ENCODE measurements at regions not wholly inside any gene's neighbourhood (a gene's known extent, or its start where the extent isn't known, plus 50 kb on each side); places are given as distances from the start of the nearest gene placed in this dataset.

DNA sequence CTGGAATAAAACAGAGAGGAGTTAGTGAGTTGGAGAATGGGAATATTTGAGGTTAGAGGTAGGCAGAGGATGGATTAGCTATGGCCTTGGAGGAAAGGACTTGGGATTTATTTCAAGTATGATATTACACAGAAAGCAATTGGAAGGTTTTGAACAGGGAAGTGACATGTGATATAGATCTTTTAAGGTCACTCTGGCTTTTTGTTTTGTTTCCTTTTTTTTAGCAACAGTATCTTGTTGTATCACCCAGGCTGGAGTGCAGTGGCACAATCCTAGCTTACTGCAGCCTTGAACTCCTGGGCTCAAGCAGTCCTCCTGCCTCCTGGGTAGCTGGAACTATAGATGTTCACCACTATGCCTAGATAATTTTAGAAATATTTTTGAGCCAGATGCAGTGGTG lies 190.3 kb downstream of the UTRN start:
- TF ChIP-seq CTCF (conservative IDR thresholded peaks at IDR 0.05; ENCODE audit: low read depth), result no peak
- ChIA-PET CTCF (interaction anchor here (0.6 kb wide), 2 partner anchors 17 to 225 kb away, joined by 3 to 6 read pairs; no protein-coding TSS in a partner anchor), POLR2A (ENCODE audit: low non-redundant PET) (no interaction called here)
- no peak overlapping the region for H3K27ac ChIP-seq
- no peak for DNase-seq (ENCODE audit: low spot score)

GRCh38 chr6:144476286-144476685 lies 191.2 kb downstream of the UTRN start:
- TF ChIP-seq CTCF (conservative IDR thresholded peaks at IDR 0.05; ENCODE audit: low read depth), result no peak
- H3K27ac ChIP-seq, result no peak overlapping the region
- DNase-seq (ENCODE audit: low spot score), result no peak
- POLR2A ChIA-PET (ENCODE audit: low non-redundant PET), result no interaction called here
- CTCF ChIA-PET, result interaction anchor here (0.6 kb wide), 1 partner anchor 224 kb away, joined by 6 read pairs; no protein-coding TSS in a partner anchor

DNA sequence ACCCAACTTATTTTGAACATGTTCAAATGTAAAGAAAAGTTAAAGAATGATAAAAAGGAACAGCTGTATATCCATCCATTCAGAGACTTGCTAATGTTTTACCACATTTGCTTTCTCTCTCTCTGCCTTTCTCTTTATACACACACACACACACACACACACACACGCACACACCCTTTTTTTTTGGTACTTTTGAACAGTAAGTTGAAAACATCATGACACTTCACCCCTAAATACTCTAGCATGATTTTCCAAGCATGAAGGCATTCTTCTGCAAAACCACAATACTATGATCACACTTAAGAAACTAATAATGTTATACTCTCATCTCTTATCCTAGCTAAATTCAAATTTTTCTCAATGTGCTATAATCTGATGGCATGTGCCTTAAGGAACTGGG lies 192.3 kb downstream of the UTRN start:
- no peak overlapping the region for H3K27ac ChIP-seq
- ChIA-PET CTCF (no interaction called here), POLR2A (ENCODE audit: low non-redundant PET) (no interaction called here)
- no peak for DNase-seq (ENCODE audit: low spot score)
- TF ChIP-seq CTCF (conservative IDR thresholded peaks at IDR 0.05; ENCODE audit: low read depth), result no peak

GRCh38 chr6:144477856-144478255 lies 192.7 kb downstream of the UTRN start:
- no peak for DNase-seq (ENCODE audit: low spot score)
- ChIA-PET POLR2A (ENCODE audit: low non-redundant PET) (no interaction called here), CTCF (no interaction called here)

DNA sequence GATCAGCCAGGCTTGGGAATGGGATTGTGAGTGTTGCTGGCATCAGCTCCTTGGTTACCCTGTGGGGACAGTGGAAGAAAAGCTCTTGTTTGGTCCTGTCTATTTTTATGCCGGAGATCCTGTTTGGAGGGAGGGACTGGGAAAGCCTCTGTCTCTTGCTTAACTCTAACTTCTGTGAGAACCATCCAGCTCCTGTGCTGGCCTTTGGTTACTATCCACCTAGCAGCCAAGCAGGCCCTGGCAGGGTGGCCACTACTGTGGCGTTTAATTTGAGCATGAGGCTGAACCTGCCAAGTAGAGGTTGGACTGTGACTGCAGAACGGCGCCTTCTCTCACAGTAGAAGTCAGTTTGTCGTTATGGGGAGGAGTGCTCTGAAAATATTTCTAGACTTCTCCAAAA lies 193.3 kb downstream of the UTRN start:
- TF ChIP-seq CTCF (conservative IDR thresholded peaks at IDR 0.05; ENCODE audit: low read depth), result no peak
- CTCF ChIA-PET, result no interaction called here
- POLR2A ChIA-PET (ENCODE audit: low non-redundant PET), result no interaction called here
- DNase-seq (ENCODE audit: low spot score), result no peak
- no peak overlapping the region for H3K27ac ChIP-seq

More at GRCh38 chr6:144477856-144478255, 192.7 kb downstream of the UTRN start:
- no peak for TF ChIP-seq CTCF (conservative IDR thresholded peaks at IDR 0.05; ENCODE audit: low read depth)
- no peak overlapping the region for H3K27ac ChIP-seq

DNA sequence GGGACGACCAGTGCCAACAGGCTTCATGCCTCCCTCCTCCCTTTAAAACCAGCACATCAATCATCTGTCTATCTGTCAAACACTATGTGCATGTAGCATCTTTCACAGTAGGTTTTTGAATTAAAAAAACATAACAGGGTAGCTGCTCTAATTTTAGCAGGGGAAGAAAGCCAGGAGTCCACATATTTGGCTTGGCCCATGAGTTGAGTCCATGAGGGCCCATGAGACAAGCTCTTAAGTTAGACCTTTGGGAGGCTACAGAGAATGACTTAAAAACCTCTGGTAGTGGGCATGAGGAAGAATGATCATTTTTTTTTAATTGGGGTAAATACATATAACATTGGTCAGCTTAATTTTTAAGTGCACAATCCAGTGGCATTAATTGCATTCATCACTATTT lies 194.9 kb downstream of the UTRN start:
- no peak for DNase-seq (ENCODE audit: low spot score)
- TF ChIP-seq CTCF (conservative IDR thresholded peaks at IDR 0.05; ENCODE audit: low read depth), result no peak
- CTCF ChIA-PET, result interaction anchor here (0.7 kb wide), 1 partner anchor 256 kb away, joined by 3 read pairs; no protein-coding TSS in a partner anchor
- H3K27ac ChIP-seq, result no peak overlapping the region
- POLR2A ChIA-PET (ENCODE audit: low non-redundant PET), result no interaction called here

DNA sequence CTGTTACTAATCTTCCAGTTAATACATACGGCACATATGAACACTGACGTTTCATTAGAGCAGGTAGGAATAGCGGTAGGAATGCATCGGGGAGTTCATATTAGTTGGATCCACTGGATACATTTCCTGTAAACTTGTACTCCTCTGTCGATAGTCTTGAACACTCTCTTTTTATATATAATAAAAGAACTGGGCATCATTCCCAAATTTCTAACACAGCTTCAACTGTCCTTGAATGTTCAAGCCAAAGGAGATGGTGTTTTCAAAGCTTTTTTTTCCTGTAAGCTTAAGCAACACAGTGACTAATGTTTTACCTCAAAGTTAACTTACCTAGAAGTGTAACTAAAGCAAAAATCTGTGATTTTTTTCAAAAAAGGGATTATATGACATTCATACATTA lies 195.3 kb downstream of the UTRN start:
- no peak overlapping the region for H3K27ac ChIP-seq
- ChIA-PET CTCF (interaction anchor here (0.9 kb wide), 1 partner anchor 13 kb away, joined by 4 read pairs; no protein-coding TSS in a partner anchor), POLR2A (ENCODE audit: low non-redundant PET) (no interaction called here)
- no peak for TF ChIP-seq CTCF (conservative IDR thresholded peaks at IDR 0.05; ENCODE audit: low read depth)
- DNase-seq (ENCODE audit: low spot score), result no peak

Measured in RWPE1 (cell line).